HL-60 (cell line): ENCODE measurements at regions not wholly inside any gene's neighbourhood (a gene's known extent, or its start where the extent isn't known, plus 50 kb on each side); places are given as distances from the start of the nearest gene placed in this dataset.

Experiments
- CTCF ChIP-seq: IDR thresholded peaks from one replicate; pipeline ENCODE4 v1.5.1; 2011; ENCODE audit warnings: low read length, control low read depth, inconsistent platforms; ENCODE audit not compliant: insufficient read depth
- GABPA ChIP-seq: IDR thresholded peaks from 2 replicates; pipeline ENCODE4 v1.6.1; 2012; ENCODE audit warnings: low read depth
- POLR2AphosphoS5 ChIP-seq: IDR thresholded peaks from 2 replicates; pipeline ENCODE4 v1.6.1; 2012; ENCODE audit warnings: low read depth
- REST ChIP-seq: IDR thresholded peaks from 2 replicates; pipeline ENCODE4 v1.6.1; 2012; ENCODE audit warnings: low read depth; ENCODE audit not compliant: insufficient replicate concordance

DNA sequence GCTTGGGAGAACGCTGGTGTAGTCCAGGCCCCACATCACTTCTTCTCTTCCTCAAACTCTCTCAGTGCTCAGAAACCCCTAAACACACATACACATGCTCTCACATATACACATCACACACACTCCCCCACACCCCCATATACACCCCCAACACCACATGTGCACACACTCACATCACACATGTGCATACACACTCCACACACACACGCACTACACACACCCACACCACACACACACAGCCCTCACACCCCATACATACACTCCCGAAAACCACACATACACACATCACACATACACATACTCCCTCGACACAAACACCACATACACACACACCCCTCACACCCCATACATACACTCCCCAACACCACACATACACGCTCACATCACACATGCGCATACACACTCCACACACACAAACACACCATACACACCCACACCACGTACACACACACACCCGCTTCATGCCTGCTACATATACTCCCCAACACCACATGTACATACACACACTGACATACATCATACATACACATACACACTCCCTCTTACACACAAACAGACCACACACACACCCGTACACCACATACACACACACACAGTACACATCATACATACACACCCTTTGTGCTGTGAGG, 110.3 kb upstream of the TMEM170B start:
- TF ChIP-seq CTCF (no peak), REST (no peak), POLR2AphosphoS5 (no peak), GABPA (no peak)
